SK-N-SH treated with all-trans-retinoic acid at 6 μM for 48 hours (cell line): ENCODE measurements at regions not wholly inside any gene's neighbourhood (a gene's known extent, or its start where the extent isn't known, plus 50 kb on each side); places are given as distances from the start of the nearest gene placed in this dataset.

Experiments used
- ATAC-seq: fragments of 200-7000 bp; cut with Tn5 transposase; 3 replicates; pipeline ENCODE4 v1.9.1; 2020; ENCODE audit warnings: mild to moderate bottlenecking, moderate library complexity
- BACH2 ChIP-seq: fragments of 250-450 bp; sonication (Bioruptor Pico); IDR thresholded peaks from 2 replicates; pipeline ENCODE4 v1.9.0; 2021; ENCODE audit warnings: mild to moderate bottlenecking, borderline replicate concordance
- CREB5 ChIP-seq: fragments of 250-450 bp; sonication (Bioruptor Pico); IDR thresholded peaks from 2 replicates; pipeline ENCODE4 v1.5.1; 2020; ENCODE audit warnings: low read depth, mild to moderate bottlenecking, moderate library complexity
- CSDC2 ChIP-seq: fragments of 250-450 bp; sonication (Bioruptor Pico); IDR thresholded peaks from 2 replicates; pipeline ENCODE4 v1.5.0; 2020; ENCODE audit warnings: mild to moderate bottlenecking, moderate library complexity
- CSRNP3 ChIP-seq: fragments of 250-450 bp; sonication (Bioruptor Pico); IDR thresholded peaks from 2 replicates; pipeline ENCODE4 v1.5.1; 2021; ENCODE audit warnings: mild to moderate bottlenecking, moderate library complexity
- ESRRG ChIP-seq: fragments of 250-450 bp; sonication (Bioruptor Pico); IDR thresholded peaks from 2 replicates; pipeline ENCODE4 v1.6.1; 2021; ENCODE audit warnings: mild to moderate bottlenecking
- GLIS3 ChIP-seq: fragments of 250-450 bp; sonication (Bioruptor Pico); IDR thresholded peaks from 2 replicates; pipeline ENCODE4 v1.5.0; 2020; ENCODE audit warnings: mild to moderate bottlenecking, moderate library complexity
- ISL1 ChIP-seq: fragments of 250-450 bp; sonication (Bioruptor Pico); IDR thresholded peaks from 2 replicates; pipeline ENCODE4 v2.1.2; 2022; ENCODE audit warnings: mild to moderate bottlenecking, moderate library complexity
- OSR1 ChIP-seq: fragments of 250-450 bp; sonication (Bioruptor Pico); IDR thresholded peaks from 2 replicates; pipeline ENCODE4 v1.8.0; 2022; ENCODE audit warnings: moderate library complexity, mild to moderate bottlenecking, inconsistent platforms
- PATZ1 ChIP-seq: fragments of 250-450 bp; sonication (Bioruptor Pico); IDR thresholded peaks from 2 replicates; pipeline ENCODE4 v1.8.0; 2020; ENCODE audit warnings: mild to moderate bottlenecking, moderate library complexity, borderline replicate concordance
- POU6F1 ChIP-seq: fragments of 250-450 bp; sonication (Bioruptor Pico); IDR thresholded peaks from 2 replicates; pipeline ENCODE4 v1.8.0; 2021; ENCODE audit warnings: low read depth, mild to moderate bottlenecking, moderate library complexity, borderline replicate concordance
- PPARA ChIP-seq: fragments of 250-450 bp; sonication (Bioruptor Pico); IDR thresholded peaks from 2 replicates; pipeline ENCODE4 v1.5.0; 2020; ENCODE audit warnings: mild to moderate bottlenecking, borderline replicate concordance
- RARB ChIP-seq: fragments of 250-450 bp; sonication (Bioruptor Pico); IDR thresholded peaks from 2 replicates; pipeline ENCODE4 v1.8.0; 2021; ENCODE audit warnings: mild to moderate bottlenecking, moderate library complexity
- SNAI2 ChIP-seq: fragments of 250-450 bp; sonication (Bioruptor Pico); IDR thresholded peaks from 2 replicates; pipeline ENCODE4 v1.5.0; 2020; ENCODE audit warnings: mild to moderate bottlenecking, moderate library complexity
- TCF4 ChIP-seq: fragments of 250-450 bp; sonication (Bioruptor Pico); IDR thresholded peaks from 2 replicates; pipeline ENCODE4 v1.8.0; 2021; ENCODE audit warnings: mild to moderate bottlenecking, moderate library complexity, borderline replicate concordance
- TOX ChIP-seq: fragments of 250-450 bp; sonication (Bioruptor Pico); IDR thresholded peaks from 2 replicates; pipeline ENCODE4 v1.8.0; 2021; ENCODE audit warnings: mild to moderate bottlenecking, moderate library complexity, borderline replicate concordance
- TSHZ2 ChIP-seq: fragments of 250-450 bp; sonication (Bioruptor Pico); IDR thresholded peaks from 2 replicates; pipeline ENCODE4 v1.5.0; 2020; ENCODE audit warnings: mild to moderate bottlenecking, moderate library complexity
- ZC3H10 ChIP-seq: fragments of 250-450 bp; sonication (Bioruptor Pico); IDR thresholded peaks from 2 replicates; pipeline ENCODE4 v1.5.1; 2021; ENCODE audit warnings: mild to moderate bottlenecking, moderate library complexity
- ZFP3 ChIP-seq: fragments of 250-450 bp; sonication (Bioruptor Pico); IDR thresholded peaks from 2 replicates; pipeline ENCODE4 v1.5.0; 2020; ENCODE audit warnings: mild to moderate bottlenecking, moderate library complexity
- ZFP30 ChIP-seq: fragments of 450-650 bp; formaldehyde crosslinking; IDR thresholded peaks from 2 replicates; pipeline ENCODE4 v1.5.0; 2022; ENCODE audit warnings: mild to moderate bottlenecking, moderate library complexity
- ZNF565 ChIP-seq: fragments of 450-650 bp; formaldehyde crosslinking; conservative IDR thresholded peaks from 2 replicates; pipeline ENCODE4 v1.5.0; 2020; ENCODE audit warnings: low read depth, mild to moderate bottlenecking, moderate library complexity
- ZNF70 ChIP-seq: fragments of 450-650 bp; formaldehyde crosslinking; IDR thresholded peaks from 2 replicates; pipeline ENCODE4 v1.5.0; 2020; ENCODE audit warnings: mild to moderate bottlenecking, moderate library complexity
- ZNF8 ChIP-seq: fragments of 450-650 bp; formaldehyde crosslinking; IDR thresholded peaks from 2 replicates; pipeline ENCODE4 v1.5.0; 2020; ENCODE audit warnings: mild to moderate bottlenecking, moderate library complexity

- ATAC-seq: no peak
- TF ChIP-seq OSR1 (no peak), ZNF8 (CRISPR knock-in tag) (no peak), TOX (CRISPR knock-in tag) (no peak)
These were observed 422.5 kb upstream of the FSTL5 start for GRCh38 chr4:162586266-162586665.

GRCh38 chr4:162582180-162582579, 418.4 kb upstream of the FSTL5 start:
- no peak for ATAC-seq
- TF ChIP-seq RARB (CRISPR knock-in tag) (no peak), ZNF70 (no peak), ZNF8 (CRISPR knock-in tag) (no peak), ZNF565 (no peak), GLIS3 (no peak), ZFP3 (no peak), OSR1 (no peak)

- TF ChIP-seq POU6F1 (CRISPR knock-in tag) (no peak), TCF4 (no peak), ISL1 (CRISPR knock-in tag) (no peak)
- ATAC-seq: no peak
These were observed 401.9 kb upstream of the FSTL5 start for GRCh38 chr4:162565730-162566129.

- TF ChIP-seq ISL1 (CRISPR knock-in tag): no peak
- TF ChIP-seq TSHZ2 (CRISPR knock-in tag): no peak
- TF ChIP-seq PATZ1 (CRISPR knock-in tag): no peak
- no peak for TF ChIP-seq RARB (CRISPR knock-in tag)
- TF ChIP-seq PPARA: no peak
- TF ChIP-seq OSR1: no peak
- TF ChIP-seq TCF4: no peak
- no peak for TF ChIP-seq SNAI2 (CRISPR knock-in tag)
- no peak for TF ChIP-seq GLIS3
- TF ChIP-seq ZFP30 (CRISPR knock-in tag): no peak
- TF ChIP-seq CSDC2 (CRISPR knock-in tag): no peak
- TF ChIP-seq CREB5 (CRISPR knock-in tag): no peak
- TF ChIP-seq TOX (CRISPR knock-in tag): no peak
- TF ChIP-seq CSRNP3 (CRISPR knock-in tag): no peak
- no peak for TF ChIP-seq BACH2 (CRISPR knock-in tag)
- no peak for TF ChIP-seq ZNF8 (CRISPR knock-in tag)
- no peak for TF ChIP-seq ESRRG (CRISPR knock-in tag)
- TF ChIP-seq ZNF565: no peak
- no peak for TF ChIP-seq ZNF70
- no peak for TF ChIP-seq ZC3H10 (CRISPR knock-in tag)
- no peak for ATAC-seq
These were observed 396.3 kb upstream of the FSTL5 start for GRCh38 chr4:162560073-162560472.
